Stimulated activated CD4-positive, alpha-beta T cell treated with anti-CD3 and anti-CD28 coated beads, Interleukin-1b, Interleukin-23, amount 100 ng/mL, for 24 hours (primary cell): ENCODE measurements at regions not wholly inside any gene's neighbourhood (a gene's known extent, or its start where the extent isn't known, plus 50 kb on each side); places are given as distances from the start of the nearest gene placed in this dataset.
"Not testable (repeated sequence)": the region's sequence is repeated elsewhere in the genome, so short reads cannot be mapped to it uniquely, and the experiment has no call there.

Experiments used
- DNase-seq, 4 experiments: peaks; one replicate each; pipeline ENCODE4 v3.0.0-alpha.2; 2020; ENCODE audit warnings: low read depth in 4 of 4, low spot score in 1 of 4

DNA sequence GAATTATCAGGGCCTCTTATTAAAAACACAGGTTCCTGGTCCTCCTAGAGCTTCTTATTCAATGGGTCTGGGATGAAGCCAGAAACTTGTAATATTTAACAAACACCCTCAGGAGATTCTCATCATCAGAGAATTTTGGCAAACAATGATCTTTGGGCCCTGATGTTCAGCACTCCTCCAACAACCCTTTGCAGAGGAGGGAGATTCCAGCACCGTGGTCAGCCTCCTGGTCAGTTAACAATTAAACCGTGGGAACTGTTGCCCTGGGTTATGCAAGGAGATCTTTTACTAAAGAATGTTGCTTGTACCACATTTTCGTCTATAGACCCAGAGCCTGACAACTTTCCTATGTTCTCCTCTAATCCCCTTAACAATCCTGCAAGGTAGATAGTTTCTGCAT, 294.4 kb downstream of the PLPP3 start:
- no peak for DNase-seq

DNA sequence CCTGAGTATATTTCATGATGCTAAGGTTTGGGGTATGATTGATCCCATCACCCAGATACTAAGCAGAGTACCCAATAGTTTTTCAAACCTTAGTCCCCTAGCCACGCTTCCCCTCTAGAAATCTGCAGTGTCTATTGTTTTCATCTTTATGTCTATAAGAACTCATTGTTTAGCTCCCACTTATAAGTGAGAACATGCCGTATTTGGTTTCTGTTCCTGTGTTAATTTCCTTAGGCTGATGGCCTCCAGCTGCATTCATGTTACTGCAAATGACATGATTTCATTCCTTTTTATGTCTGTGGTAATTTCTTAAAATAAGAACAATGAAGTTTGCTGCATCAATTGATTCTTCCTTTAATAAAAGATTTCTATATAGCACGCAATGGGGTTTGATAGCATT, 301.3 kb downstream of the PLPP3 start:
- DNase-seq = no peak

DNA sequence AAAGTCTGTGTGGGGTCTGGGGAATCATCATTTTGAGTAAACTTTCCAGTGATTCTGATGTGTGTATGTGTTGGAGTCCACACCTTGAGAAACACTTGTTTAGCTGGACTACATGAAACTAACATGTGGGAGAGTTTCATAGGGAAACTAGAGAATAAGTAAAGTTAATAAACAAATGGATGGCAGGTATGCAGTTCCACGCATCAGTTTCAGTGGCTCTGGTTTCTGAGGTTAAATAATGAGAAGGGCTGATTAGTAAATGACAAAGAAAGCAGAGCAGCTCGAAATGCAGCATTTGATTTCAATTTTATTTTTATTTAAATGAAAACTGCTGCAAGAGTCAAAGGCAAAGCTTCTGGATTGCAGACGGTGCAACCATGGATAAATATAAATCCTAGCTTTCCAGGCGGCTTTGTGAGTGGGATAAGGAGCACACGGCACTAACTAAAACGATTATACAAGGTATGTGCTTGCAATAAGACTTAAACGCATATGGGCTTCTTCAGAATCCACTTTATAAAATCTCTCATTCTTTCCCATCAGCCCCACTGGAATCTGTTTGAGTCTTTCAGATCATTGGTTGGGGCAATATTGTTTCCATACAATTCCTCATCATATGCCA, 310.7 kb downstream of the PLPP3 start:
- no peak for DNase-seq

DNA sequence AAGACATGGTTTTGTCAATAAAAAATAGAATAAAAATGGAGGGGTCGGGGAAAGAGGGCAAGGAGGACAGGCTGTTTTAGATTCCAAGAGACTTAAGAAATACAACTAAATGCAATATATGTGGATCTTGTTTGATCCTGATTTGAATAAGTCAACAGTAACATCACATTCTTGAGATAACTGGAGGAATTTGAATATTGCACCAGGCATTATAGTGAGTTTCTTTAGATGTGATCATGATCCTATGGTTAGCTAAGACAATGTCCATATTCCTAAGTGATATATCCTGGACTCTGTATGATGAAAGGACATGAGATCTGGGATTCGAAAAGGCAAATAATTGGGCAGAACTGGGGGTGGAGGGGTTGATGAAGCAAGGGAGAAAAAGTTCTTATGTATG, 311.8 kb downstream of the PLPP3 start:
- no peak for DNase-seq

DNA sequence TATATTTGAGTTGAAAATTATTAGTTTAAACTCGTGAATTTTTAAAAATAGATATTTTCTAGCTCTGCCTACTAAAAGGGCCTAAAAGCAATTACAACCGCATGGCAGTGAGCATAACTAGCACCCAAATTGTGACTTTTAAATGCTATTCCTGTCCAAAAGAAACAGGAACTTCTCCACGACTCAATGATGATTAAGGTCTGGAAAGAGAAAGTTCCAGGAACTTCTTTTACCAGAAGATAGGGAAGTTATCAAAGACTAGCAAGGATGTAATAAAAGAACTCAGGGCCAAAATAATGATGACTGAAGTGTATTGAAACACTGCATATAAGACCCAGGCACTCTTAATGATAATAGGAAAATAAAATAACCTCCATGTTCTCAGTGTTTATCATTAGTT, 313.0 kb downstream of the PLPP3 start:
- no peak for DNase-seq

DNA sequence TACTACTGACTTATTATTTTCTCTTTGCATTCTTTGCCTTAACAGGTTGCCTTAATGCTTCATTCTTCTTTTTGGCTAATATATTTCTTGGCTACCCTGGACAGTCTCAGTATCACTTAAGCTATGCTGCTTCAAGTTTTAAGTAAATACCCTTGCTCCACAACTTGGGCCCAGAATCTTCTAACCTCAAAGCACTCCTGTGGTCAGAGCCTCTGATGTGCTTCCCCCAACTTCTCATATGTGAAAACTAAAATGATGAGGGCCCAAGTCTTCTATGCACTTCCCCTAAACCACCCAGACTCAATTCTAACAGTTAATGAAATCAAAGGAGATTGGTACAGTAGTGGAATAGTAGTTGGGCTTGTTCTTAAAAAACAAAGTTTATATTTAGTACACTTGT, 314.1 kb downstream of the PLPP3 start:
- DNase-seq = no peak

DNA sequence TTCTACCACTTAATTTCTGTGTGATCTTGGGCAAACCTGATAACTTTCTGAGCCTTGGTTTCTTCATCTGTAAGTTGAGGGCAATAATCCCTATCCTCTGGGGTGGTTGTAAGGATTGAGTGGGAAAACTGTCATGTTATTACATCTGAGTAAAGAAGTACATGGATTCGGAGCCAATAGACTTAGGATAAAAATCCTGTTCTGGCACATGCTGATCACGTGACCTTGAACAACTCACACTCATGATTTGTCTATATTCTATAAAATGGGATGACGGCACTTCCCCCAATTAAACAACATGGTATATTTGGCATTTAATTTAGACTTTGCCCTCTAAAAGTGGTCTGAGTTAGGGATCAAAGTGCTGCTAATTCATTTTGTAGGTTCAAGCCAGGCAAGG, 315.5 kb downstream of the PLPP3 start:
- no peak for DNase-seq

DNA sequence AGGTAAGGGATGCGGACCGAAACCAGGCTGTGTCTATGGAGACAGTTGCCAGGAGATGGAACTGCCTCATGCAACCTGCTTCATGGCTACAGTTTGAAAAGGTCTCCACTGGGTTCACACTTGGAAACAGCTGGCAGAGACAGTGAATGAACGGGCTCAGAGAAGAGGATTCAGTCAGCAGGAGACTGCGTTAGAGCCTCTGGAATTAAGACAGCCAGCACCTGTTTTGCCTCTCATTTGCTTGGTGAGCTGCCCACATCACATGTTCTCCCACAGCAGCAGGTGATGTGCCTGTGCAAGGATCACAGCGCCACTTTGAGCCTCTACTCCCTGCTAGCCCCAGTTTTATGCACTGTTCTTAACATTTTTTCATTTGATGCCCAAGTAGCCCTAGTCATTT, 321.0 kb downstream of the PLPP3 start:
- DNase-seq = no peak

DNA sequence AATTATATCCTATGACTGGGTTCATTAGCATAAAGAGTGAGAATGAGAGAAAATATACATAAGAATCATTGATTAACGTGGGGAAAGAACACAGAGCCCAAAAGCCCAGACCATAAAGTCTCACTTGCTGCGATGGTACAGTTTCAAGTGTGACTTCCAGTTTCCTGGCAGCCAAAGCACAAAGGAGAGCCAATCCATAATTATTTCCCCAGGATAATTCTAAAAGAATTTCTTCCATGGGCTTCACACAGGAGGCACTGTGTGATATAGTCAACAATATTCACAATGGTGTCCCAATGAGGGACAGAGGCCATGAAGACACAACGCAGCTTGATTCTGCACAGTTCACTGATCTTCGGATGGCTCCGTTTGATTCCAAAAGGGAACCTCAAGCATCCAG, 321.6 kb downstream of the PLPP3 start:
- DNase-seq = no peak

DNA sequence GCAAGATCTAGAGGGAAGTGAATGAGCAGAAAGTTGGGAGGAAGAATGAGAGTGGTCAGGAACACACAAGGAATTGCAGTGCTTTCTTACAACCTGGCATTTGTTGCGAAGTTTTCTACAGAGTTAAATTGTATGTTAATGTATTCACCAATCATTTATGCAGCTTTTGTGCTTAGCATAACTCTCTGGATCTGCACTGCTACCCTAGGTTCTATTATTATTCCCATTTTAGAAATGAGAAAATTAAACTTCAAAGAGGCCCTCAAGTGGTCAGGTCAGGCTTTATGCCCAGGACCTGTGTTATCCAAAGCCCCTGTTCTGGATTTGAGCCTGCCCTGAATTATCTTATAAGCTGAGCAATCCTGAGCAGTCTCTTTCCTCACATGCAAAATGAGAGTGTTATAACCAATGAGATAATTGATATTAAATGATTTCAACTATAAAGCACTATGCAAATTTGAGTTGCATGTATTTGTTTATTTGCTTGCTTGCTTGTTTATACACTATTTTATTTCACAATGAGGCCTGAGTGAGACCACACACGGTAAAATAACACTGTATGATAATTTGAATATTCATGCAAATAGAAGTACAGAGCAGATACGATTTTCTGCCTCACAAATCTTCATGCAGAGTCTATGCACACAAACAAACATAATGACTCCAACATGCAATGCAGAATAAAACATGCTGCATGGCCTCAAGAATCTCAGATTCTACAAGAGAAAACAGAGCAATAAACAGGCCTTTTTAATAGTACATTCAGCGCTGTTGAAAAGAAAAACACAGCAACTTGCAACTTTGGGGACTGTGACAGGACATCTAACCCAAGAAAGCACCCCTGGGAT, 323.0 kb downstream of the PLPP3 start:
- no peak for DNase-seq

DNA sequence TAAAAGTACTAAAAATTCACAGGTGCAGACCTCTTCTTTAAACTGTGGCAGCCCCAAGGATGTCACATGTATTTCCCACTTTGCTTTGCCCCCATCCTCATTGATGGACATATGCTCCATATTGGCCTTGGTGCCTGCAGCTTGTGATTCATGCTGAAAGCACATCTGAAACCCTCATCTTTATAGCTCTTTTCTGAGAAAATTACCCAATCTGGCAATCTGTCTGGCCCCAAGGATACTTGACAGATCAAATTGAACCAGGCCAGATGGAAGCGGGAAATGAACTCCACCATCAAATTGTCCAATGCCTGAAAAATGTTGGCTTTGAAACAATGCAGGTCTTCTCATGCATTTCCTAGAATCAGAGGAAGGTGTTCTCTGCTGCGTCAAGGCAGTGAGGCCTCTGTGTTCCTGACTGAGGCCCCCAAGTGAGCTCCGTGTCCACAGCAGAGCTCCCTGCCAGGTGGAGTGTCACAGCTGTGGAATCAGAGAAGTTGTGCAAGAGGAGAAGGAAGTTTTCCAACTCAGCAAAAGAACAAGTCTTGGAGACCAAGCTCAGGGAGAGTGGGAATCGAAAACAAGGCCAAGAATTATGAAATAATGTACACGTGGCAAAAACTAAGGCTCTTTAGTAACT, 323.7 kb downstream of the PLPP3 start:
- DNase-seq = no peak

DNA sequence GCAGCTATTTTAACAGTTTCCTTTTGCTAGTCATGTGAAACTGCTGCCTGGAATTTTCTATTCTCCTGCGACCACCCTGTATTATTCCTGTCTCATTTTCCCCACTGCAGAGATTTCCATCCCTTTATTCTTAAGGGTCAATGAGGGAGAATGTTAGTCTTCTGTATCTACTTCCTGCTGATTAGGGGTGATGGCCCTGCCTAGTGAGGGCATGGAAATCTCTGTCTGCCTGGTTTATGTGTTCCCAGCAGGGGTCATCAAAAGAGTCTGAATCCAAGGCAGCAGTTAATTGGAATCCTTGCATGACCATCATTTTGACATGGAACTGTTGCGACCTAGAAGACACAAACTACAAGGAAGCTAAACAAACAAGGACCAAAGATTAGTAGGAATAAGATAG, 325.2 kb downstream of the PLPP3 start:
- no peak for DNase-seq

DNA sequence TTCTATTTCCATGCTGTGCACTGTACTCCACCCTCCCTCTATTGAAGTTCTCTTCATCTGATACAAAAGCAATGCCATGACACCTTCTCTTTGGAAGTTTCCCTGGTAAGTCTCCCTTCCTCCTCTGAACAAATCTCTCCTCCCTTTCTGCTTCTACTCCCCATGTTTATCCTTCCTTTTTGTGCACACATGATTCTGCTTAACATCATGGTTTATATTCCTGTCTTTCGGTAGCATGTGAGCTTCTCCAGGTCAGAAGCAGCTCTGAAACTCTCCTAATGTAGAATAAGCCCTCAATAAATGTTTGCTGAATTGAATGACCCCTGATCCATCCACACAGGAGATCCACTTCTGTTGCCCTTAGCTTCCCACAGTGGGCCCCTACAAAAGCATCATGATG, 328.6 kb downstream of the PLPP3 start:
- DNase-seq = no peak

DNA sequence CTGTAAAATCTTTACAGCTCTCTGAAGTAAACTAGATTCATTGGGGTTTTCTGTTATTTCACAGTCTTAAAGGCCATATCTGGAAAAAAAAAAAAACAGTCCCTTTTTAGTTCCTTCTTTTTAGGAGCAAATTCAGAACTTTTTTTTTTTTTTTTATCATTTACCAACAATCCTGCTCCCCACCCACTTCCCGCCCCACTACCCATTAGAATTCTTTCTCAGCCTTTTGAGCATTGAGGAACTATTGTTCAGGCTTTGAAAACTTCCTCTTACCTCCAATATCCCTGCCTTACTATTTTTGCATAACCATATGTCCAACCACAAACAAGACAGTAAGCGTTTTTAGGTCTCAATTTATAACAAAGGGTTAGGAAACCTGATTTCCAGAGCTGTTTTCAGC, 330.1 kb downstream of the PLPP3 start:
- no peak for DNase-seq

DNA sequence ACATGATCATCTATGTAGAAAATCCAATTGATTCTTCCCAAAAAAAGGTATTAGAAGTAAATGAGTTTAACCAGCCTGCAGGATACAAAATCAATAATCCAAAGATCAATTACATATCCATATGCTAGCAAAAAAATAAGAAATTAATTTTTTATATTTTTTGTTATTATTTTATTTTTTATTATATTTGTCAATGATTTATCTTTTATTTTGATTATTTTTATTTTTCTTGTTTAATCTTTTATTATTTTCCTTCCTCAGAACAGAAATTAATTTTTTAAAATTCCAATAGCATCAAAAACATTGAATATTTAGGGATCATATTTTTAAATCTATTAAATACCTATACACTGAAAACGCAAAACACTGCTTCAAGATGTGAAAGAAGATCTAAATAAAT, 331.2 kb downstream of the PLPP3 start:
- DNase-seq = no peak

DNA sequence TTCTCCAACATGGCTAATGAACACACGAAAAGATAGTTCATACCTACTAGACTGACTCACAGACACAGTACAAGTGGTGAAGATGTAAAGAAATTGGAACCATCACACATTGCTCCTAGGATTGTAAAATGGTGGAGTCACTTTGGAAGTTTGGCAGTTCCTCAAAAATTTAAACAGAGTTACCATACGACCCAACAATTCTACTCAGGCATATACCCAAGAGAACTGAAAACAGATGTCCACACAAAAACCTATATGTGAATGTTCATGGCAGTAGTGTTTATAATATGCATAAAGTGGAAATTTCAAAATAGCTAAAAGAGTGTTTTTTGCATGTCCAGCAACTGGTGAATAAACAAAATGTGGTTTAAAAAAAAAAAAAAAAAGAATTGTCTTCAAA, 332.6 kb downstream of the PLPP3 start:
- DNase-seq = not testable (repeated sequence)

DNA sequence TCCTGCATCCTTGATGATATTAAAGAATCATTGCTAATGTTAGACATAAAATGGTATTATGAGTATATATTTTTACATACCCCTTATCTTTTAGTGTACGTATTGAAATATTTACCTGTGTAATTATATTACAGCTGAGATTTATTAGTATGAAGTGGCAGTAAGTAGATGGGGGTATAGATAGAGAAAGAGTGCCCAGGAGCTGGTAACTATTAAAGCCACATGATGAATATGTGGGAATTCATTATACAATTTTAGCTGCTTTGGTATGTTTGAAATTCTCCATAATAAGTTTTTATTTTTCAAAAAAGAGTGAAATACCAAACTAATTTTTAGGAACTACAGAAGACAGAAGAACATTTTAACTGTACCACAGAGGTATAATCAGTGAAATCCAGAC, 339.0 kb downstream of the PLPP3 start:
- no peak for DNase-seq

DNA sequence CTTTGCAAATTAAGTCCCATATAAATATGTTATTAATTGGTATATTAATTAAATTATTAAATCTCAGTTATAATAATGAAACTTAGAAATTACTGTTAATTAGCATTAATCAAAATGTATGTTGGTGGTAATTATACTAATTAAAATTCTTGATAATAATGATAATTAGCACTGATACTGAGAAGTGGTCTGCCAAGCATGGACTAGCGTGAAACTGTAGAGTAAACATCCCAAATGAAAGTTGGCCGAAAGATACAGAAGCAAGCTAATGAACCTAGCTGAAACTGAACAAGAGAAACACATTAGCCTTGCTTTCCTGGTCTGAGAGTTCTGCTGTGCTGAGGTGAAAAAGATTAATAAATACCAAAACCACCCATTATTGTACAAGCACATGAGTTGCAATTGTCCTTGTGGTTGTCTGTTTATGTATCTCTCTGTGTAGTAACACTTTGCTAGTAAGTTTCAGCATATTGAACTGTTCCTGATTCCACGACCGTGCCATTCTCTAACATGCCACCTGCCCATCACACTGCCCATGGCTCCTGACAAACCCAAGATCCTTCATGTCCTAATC, 341.8 kb downstream of the PLPP3 start:
- DNase-seq = no peak

DNA sequence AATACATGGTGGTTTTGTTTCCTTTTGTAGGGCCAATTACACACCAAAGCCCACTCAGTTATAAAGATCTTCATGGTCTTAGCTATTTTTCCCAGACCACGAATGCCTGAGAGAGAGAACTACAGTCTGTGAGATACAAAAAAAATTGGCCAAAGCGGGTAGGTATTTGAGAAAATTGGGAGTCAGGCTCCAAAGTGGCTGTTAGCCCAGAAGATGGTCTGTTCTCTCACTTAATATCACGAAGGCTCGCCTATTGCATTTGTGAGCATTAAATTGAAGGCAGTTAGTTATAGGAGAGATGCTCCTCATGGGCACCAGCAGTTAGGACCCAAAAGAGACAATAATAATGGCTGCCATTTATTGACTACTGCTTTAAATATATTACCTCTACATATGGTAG, 342.7 kb downstream of the PLPP3 start:
- DNase-seq = no peak

DNA sequence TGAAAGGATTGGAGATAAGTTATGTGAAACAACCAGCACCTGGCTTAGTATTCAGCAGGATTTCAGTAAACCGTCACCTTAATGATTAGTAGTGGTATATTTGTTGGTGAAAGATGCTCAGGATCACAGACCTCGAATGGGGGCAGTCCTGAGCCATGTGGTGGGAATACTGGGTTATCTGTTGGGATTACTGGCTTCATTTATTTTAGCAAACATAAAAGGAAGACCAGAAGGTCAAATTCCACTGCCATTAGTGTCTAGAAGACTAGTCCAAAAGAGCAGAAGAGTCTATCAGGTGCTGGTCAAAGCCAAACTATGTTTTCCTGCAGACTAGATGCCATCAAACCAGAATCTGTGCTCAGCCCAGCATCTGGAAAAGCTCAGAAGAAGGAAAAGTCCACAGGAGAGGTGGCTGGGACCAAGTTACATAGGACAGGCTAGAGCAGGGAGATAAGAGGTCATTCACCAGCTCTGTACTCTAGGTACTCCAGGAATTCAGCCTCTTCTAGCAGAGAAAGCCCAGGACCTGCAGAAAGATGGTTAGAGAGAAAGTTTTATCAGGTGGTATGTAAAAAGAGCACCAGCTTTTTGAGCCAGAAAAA, 343.4 kb downstream of the PLPP3 start:
- no peak for DNase-seq

DNA sequence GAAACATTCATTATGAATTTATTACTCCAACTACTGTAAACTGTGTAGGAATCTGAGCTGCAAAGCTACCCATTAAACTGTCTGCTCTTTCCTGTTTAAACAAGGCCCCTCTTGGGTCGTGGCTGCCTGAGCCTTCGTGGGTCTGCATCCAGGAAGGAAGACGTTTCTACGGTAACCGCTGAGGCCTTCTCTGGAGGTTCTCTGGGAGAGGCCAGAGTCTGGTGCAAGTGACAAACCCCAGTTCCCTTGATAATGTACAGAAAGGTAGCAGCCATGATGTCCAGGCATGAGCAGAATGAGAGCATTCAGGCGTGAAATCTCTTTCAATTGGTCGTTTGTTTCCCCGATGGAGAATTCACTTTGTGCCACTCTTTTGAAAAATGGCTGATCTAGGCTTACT, 350.2 kb downstream of the PLPP3 start:
- DNase-seq = no peak

DNA sequence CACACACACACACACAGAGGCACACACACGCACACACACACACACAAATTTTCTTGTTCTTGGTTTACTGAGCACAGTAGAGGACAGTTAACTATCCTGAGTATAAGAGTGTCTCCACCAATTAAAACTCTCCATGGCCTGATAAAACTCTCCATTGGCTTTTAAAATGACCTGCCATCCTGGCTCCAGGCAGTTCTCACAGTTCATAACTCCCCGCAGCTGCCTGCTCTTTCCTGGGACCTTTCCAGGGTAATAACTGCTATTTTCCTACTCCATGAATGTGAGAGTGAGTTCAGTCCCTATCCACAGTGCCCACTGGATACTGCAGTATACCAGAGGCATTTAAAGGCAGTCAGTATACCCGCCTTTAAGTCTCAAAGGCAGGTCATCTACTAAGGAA, 351.5 kb downstream of the PLPP3 start:
- DNase-seq = no peak
